Thymus (tissue), 11 donors: ENCODE measurements at regions not wholly inside any gene's neighbourhood (a gene's known extent, or its start where the extent isn't known, plus 50 kb on each side); places are given as distances from the start of the nearest gene placed in this dataset.
"Not testable (repeated sequence)": the region's sequence is repeated elsewhere in the genome, so short reads cannot be mapped to it uniquely, and the experiment has no call there.

Experiments
- DNase-seq, 9 donors: peaks; one replicate each; pipeline ENCODE4 v3.0.0-alpha.2; 2013; ENCODE audit warnings: low spot score in 9 of 9, low read depth in 6 of 9, missing footprints in 1 of 9
- H3K27ac ChIP-seq, 2 donors: one replicate each; pipeline ENCODE4 v1.5.1; 2013; ENCODE audit warnings: control low read depth in 1 of 2, low read depth in 1 of 2, low read length in 1 of 2, mild to moderate bottlenecking in 1 of 2, moderate library complexity in 1 of 2
- H3K27me3 ChIP-seq, 2 donors: one replicate each; pipeline ENCODE4 v1.5.1; 2013; ENCODE audit warnings: low read length in 1 of 2; ENCODE audit not compliant: control insufficient read depth in 2 of 2, insufficient read depth in 1 of 2
- H3K36me3 ChIP-seq, 2 donors: one replicate each; pipeline ENCODE4 v1.5.1; 2013; ENCODE audit warnings: low read length in 1 of 2, mild to moderate bottlenecking in 1 of 2, moderate library complexity in 1 of 2; ENCODE audit not compliant: control insufficient read depth in 2 of 2, insufficient read depth in 2 of 2
- H3K4me1 ChIP-seq, 2 donors: one replicate each; pipeline ENCODE4 v1.5.1; 2013; ENCODE audit warnings: low read length in 2 of 2; ENCODE audit not compliant: control insufficient read depth in 2 of 2, insufficient read depth in 2 of 2
- H3K4me3 ChIP-seq, 2 donors: one replicate each; pipeline ENCODE4 v1.5.1; 2013; ENCODE audit warnings: low read length in 2 of 2, control low read depth in 1 of 2, mild to moderate bottlenecking in 1 of 2
- H3K9me3 ChIP-seq, 2 donors: one replicate each; pipeline ENCODE4 v1.5.1; 2013; ENCODE audit warnings: low read length in 1 of 2, mild to moderate bottlenecking in 1 of 2; ENCODE audit not compliant: control insufficient read depth in 2 of 2, insufficient read depth in 1 of 2
- WGBS: extraction: QIAGEN DNeasy Blood & Tissue Kit; methylation state at CpG from one replicate; pipeline ENCODE4 v1.1.7; 2013; 5-methylcytosine and 5-hydroxymethylcytosine counted together
- donor health status: healthy.

GRCh38 chr14:45819107-45819506, 566.1 kb upstream of the MIS18BP1 start:
- no peak overlapping the region for H3K27ac ChIP-seq
- H3K4me3 ChIP-seq = no peak overlapping the region
- no peaks in the 10 kb centered on the region for H3K36me3 ChIP-seq
- H3K4me1 ChIP-seq = no peaks in the 10 kb centered on the region
- 96% methylated on average over 2 of the region's 2 CpGs for WGBS
- H3K27me3 ChIP-seq = no peaks in the 10 kb centered on the region
- no peak for DNase-seq
- no peaks in the 10 kb centered on the region for H3K9me3 ChIP-seq

- Histone ChIP-seq H3K9me3 (no peaks in the 10 kb centered on the region), H3K27me3 (no peaks in the 10 kb centered on the region), H3K36me3 (no peaks in the 10 kb centered on the region), H3K4me1 (no peaks in the 10 kb centered on the region), H3K27ac (no peak overlapping the region), H3K4me3 (no peak overlapping the region)
- WGBS = 96% methylated on average over 2 of the region's 2 CpGs
- DNase-seq = no peak
Measured at GRCh38 chr14:45811155-45811554, 558.2 kb upstream of the MIS18BP1 start.

- no peak for DNase-seq
- Histone ChIP-seq H3K27me3 (no peaks in the 10 kb centered on the region), H3K4me1 (no peaks in the 10 kb centered on the region), H3K4me3 (no peak overlapping the region), H3K36me3 (no peaks in the 10 kb centered on the region), H3K9me3 (no peaks in the 10 kb centered on the region), H3K27ac (no peak overlapping the region)
- WGBS = 35% methylated on average over 3 of the region's 3 CpGs
Measured at GRCh38 chr14:45810152-45810872, 557.3 kb upstream of the MIS18BP1 start.

GRCh38 chr14:45807178-45807899, 554.3 kb upstream of the MIS18BP1 start:
- no peak for DNase-seq
- Histone ChIP-seq H3K9me3 (no peaks in the 10 kb centered on the region), H3K27me3 (no peaks in the 10 kb centered on the region), H3K27ac (no peak overlapping the region), H3K36me3 (no peaks in the 10 kb centered on the region), H3K4me3 (no peak overlapping the region), H3K4me1 (no peaks in the 10 kb centered on the region)
- WGBS = 86% methylated on average over 5 of the region's 5 CpGs

GRCh38 chr14:45799511-45799910, 546.5 kb upstream of the MIS18BP1 start:
- H3K27ac ChIP-seq = no peak overlapping the region
- DNase-seq = no peak
- H3K36me3 ChIP-seq = no peaks in the 10 kb centered on the region
- H3K4me1 ChIP-seq = no peaks in the 10 kb centered on the region
- H3K27me3 ChIP-seq = no peaks in the 10 kb centered on the region
- peaks cover 0 to 5% of the 10 kb centered on the region in 2 donors for H3K9me3 ChIP-seq
- WGBS = 93% methylated on average over 2 of the region's 2 CpGs
- H3K4me3 ChIP-seq = no peak overlapping the region

GRCh38 chr14:45798659-45799058, 545.7 kb upstream of the MIS18BP1 start:
- 93% methylated on average over 3 of the region's 3 CpGs for WGBS
- H3K27ac ChIP-seq = no peak overlapping the region
- peaks cover 0 to 5% of the 10 kb centered on the region in 2 donors for H3K9me3 ChIP-seq
- H3K27me3 ChIP-seq = no peaks in the 10 kb centered on the region
- no peaks in the 10 kb centered on the region for H3K4me1 ChIP-seq
- no peak overlapping the region for H3K4me3 ChIP-seq
- DNase-seq = no peak
- H3K36me3 ChIP-seq = no peaks in the 10 kb centered on the region

- not testable (repeated sequence) for H3K4me1 ChIP-seq, DNase-seq, H3K27ac ChIP-seq, H3K4me3 ChIP-seq, H3K9me3 ChIP-seq, H3K36me3 ChIP-seq, H3K27me3 ChIP-seq
- 95% methylated on average over 8 of the region's 8 CpGs for WGBS
Measured at GRCh38 chr14:45796006-45796405, 543.0 kb upstream of the MIS18BP1 start.

GRCh38 chr14:45793081-45793480, 540.1 kb upstream of the MIS18BP1 start:
- H3K4me3 ChIP-seq = no peak overlapping the region
- H3K36me3 ChIP-seq = no peaks in the 10 kb centered on the region
- no peak overlapping the region for H3K27ac ChIP-seq
- no peak for DNase-seq
- 86% methylated on average over 4 of the region's 4 CpGs for WGBS
- H3K27me3 ChIP-seq = no peaks in the 10 kb centered on the region
- no peaks in the 10 kb centered on the region for H3K4me1 ChIP-seq
- peaks cover 0 to 5% of the 10 kb centered on the region in 2 donors for H3K9me3 ChIP-seq

GRCh38 chr14:45790293-45790692, 537.3 kb upstream of the MIS18BP1 start:
- Histone ChIP-seq H3K27ac (no peak overlapping the region), H3K36me3 (no peaks in the 10 kb centered on the region), H3K4me3 (no peak overlapping the region), H3K9me3 (peaks cover 1 to 4% of the 10 kb centered on the region in 2 donors), H3K4me1 (no peaks in the 10 kb centered on the region), H3K27me3 (no peaks in the 10 kb centered on the region)
- no peak for DNase-seq
- WGBS = 89% methylated on average over 1 of the region's 1 CpG
